ENCODE measurements at regions not wholly inside any gene's neighbourhood (a gene's known extent, or its start where the extent isn't known, plus 50 kb on each side); places are given as distances from the start of the nearest gene placed in this dataset.

DNA sequence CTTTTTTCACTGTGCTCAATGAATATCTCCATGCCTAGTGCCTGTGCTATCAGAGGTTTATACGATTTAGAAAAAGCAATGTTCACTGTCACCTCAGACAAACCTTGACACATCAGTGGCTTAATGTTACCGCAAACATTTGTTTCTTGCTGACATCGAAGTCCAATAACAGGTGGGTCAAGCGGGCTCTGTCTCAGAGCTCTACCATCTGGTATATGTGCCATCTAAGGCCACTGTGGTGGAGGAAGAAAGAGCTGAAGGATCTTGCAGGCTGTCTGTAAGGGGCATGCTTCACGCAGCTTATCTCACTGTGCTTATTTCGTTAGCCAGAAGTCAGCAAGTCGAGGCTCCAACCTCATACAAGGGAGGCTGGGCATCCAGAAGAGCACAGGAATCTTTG is 189.5 kb upstream of the NTF3 start:
- TF ChIP-seq GATA2 (IDR thresholded peaks at IDR 0.05; ENCODE audit: low read depth, low read length) (no peak), GATA3 (IDR thresholded peaks at IDR 0.05; ENCODE audit: low read depth, low read length) (no peak)
